Vagina (tissue), 2 donors: ENCODE measurements at regions not wholly inside any gene's neighbourhood (a gene's known extent, or its start where the extent isn't known, plus 50 kb on each side); places are given as distances from the start of the nearest gene placed in this dataset.

ENCODE experiments used
- CTCF ChIP-seq, 3 experiments: fragments of 450-650 bp in 2 of 3; fragments of 200-600 bp in 1 of 3; sonication (generic) in 1 of 3; IDR thresholded peaks; one replicate each; pipeline ENCODE4 v1.5.1; 2017 to 2019; ENCODE audit warnings: antibody characterized with exemption in 3 of 3, mild to moderate bottlenecking in 2 of 3, moderate library complexity in 2 of 3
- POLR2A ChIP-seq, 2 donors: fragments of 450-650 bp; IDR thresholded peaks; one replicate each; pipeline ENCODE4 v1.6.1; 2017; ENCODE audit warnings: antibody characterized with exemption in 2 of 2, mild to moderate bottlenecking in 2 of 2, moderate library complexity in 2 of 2

- no peak for TF ChIP-seq POLR2A (IDR thresholded peaks at IDR 0.05)
- peak in 1 of 3 experiments; percentile 12 for TF ChIP-seq CTCF (IDR thresholded peaks at IDR 0.05)
Measured at GRCh38 chr11:11786771-11787170, 55.0 kb upstream of the USP47 start.
